HG02642 (cell line): ENCODE measurements at regions not wholly inside any gene's neighbourhood (a gene's known extent, or its start where the extent isn't known, plus 50 kb on each side); places are given as distances from the start of the nearest gene placed in this dataset.
"Not testable (repeated sequence)": the region's sequence is repeated elsewhere in the genome, so short reads cannot be mapped to it uniquely, and the experiment has no call there.

ENCODE experiments used
- ATAC-seq: cut with Tn5 transposase; IDR thresholded peaks from one replicate; pipeline ENCODE4 v1.9.1; 2021; ENCODE audit warnings: mild to moderate bottlenecking; ENCODE audit not compliant: unreplicated experiment, poor library complexity

DNA sequence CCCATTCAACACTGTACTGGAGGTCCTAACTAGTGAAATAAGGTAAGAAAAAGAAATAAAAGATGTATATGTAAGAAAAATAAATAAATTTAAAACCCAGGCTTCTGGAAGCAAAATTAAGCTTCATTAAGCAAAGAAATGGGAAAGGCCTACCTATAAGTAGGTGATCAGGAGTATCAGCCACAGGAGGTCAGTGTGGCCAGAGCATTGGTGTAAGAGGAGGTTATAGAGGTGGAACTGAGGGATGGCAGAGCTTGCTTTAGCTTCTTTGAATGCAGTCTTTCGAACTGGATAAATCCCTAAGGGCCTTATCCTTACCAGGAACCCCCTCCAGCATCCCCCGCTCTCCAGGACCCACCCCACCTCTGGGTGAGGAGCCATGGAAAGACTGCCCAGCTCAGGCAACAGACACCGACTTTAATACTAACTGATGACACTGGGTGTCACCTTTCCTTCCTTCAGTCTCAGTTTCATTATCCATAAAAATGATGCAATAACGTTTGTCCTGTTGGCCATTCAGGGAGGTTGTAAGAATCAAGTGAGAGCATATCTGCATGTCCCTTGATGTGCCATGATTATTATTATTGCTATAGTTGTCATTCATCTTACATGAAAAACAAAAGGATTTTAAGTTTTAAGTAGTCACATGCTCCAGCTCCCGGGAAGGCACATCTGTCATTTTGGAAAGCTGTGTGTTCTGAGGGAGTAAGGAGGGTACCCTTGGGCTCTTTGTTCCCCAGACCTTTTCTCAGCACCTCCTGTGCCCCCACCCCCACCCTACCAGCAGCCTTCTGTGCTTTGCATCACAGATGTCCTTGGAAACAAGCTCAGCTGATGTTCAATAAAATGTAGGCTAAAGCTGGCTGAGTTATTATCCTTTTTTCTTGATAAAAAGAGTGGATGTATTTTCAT is 50.8 kb upstream of the CTNNA1 start:
- no peak for ATAC-seq

DNA sequence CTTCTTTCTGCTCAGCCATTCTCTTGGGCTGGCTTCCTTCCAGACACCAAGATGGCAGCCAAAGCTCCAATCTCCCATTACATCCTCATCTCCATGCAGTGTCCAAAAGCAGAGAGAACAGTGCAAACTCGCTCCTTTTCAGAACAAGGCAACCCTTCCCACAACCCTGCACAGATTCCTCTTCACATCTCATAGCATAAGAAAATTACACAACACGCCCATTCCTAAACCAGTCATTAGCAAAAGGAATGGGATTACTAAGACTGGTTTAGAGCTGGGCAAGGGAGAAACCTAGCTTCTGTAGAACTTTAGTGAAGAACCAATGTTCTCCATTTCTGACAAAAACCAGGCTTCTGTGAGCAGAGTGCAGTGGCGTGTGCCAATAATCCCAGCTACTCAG is 51.5 kb upstream of the CTNNA1 start:
- no peak for ATAC-seq

DNA sequence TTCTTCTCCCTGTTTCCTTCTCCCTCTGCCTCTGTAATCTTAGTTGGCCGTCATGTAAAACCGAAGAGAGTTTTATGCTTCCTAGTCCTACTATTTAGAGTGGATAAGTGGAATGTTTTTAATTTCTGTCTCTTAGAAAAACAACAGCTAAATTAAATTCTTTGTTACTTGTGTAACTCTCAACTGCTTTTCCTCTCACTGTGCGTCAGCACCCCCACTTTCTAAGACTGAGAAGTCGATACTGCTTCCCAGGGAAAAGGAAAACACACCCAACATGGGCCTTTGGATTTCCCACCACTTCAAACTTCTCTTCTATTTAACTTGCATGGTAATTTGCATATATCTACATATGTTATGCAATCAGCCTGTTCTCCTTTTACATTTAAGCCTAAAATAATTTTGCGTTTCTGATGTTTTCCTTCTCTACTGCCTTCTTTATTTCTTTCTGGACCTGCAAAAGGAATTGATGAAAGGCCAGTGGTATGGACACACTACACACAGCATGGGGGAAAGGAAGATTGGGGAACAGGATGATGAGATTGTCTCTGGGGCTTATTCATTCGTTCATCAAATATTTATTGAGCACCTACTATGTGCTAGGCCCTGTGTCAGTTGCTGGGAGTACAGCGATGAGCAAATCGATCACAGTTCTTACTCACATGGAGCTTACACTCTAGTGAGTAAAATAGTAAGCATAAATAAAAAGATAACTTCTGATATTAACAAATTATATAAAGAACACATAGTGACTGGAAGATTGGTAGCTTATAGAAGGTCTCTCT is 52.5 kb upstream of the CTNNA1 start:
- no peak for ATAC-seq

DNA sequence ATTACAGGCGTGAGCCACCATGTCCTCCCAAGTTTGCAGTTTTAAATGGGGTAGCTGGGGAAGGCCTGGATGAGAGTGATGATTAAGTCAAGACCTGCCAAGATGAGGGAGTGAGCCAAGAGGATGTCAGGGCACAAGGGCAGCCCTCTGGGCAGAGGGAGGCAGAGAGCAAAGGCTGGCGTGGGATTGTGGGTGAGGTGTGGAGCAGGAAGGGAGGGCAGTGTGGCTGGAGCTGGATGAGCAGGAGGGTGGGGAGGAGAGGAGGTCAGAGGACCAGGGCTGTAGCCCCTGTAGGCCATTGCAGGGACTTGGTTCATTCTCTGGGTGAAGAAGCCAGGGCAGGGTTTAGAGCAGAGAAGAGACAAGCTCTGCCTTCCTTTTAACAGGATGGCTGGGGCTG is 53.7 kb upstream of the CTNNA1 start:
- no peak for ATAC-seq

DNA sequence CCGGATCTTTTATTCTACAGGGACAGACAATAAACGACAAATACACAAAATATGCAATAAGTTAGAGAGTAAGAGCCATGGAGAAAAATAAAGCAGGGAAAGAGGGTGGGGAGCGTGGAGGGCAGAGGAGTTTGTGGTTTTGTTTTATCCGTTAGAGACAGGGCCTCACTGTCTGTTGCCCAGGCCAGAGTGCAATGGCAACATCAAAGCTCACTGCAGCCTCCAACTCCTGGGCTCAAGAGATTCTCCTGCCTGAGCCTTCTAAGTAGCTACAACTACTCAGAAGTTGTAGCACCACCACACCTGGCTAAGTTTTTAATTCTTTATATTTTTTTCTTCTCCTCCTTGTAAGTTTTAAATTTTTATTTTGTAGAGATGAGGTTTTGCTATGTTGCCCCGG is 54.5 kb upstream of the CTNNA1 start:
- ATAC-seq = no peak

DNA sequence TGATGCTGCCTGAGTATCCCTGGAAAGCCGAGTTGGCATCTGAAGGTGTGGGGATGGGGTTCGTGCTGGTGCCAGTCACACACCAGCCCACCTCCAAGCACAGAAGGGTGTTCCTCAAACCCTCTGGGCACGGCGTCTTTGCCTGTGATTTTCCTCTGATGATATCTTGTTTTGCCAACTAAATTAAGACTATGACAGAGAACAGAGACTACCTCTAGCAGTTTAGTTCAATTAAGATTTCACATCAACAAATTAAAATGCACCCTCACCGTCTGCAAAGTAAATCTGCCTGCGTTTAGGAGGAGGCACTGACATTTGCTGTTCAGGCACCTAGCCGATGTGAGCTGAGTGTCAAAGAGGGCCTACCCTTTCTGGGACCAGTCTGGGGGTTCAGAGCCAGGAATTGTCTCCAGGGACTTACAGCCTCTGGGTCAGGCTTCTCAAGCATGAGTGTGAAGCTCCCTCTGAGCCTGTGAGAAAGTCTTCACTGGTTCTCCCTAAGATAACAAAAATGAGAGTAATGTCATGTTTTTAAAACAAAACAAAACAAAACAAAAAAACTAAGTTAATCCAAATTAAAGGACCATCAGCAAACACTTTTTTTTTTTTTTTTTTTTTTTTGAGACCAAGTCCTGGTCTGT is 55.4 kb upstream of the CTNNA1 start:
- no peak for ATAC-seq

DNA sequence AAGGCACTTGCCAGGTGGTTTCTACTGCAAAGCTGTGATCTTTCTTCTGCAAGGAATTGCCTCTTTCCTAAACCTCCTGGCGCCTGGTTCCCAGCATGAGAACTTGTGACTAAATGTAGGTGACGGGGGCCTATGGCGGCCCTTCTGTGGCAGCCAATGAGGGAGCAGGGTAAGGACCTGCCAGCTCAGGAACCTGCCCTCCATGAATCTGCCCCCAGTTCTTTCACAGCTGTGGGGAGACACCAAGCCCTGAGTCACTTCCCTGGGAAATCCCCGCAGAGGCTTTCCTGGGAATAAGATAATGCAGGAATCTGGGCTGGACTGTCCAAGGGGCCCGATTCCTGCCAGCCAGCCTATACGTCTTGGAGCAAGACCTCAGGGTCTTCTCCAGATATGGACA is 56.7 kb upstream of the CTNNA1 start:
- ATAC-seq = no peak

DNA sequence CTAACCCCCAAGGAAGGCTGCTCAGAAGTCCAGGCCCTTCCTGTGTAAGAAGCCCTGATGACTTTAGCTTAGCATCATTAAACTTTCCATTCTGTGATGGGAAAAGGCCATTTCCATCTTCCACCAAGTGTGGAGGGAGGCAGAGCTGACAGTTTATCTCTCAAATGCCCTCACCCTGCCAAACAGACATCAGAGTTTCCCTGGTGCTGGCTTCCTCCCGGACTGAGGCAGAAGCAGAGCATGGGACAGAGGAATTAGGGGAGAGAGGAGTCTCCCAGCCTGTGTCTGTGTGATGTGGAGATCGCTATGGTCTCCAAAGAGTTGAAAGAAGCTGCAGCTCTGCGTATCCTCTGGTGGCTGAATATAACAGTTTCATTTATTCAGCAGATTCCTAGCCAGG is 57.4 kb upstream of the CTNNA1 start:
- no peak for ATAC-seq

DNA sequence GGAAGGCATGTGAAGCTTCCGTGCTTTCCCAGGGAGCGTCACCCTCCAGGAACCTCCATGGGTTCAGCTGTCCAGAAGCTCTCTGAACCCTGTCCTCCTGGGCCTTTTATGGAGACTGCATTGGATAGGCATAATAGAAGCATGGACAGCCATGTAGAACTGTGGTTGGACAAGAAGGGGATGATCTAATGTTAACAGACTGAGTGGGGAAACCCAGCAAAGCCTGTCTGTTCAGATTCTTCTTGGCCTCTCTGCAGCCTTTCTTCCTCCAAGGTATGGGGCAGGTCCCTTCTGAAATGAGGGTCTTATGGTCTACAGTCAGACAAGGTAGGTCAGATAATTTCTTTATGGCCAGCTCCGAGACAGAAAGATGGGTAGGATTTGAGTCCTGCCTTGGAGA is 59.1 kb upstream of the CTNNA1 start:
- ATAC-seq = no peak

DNA sequence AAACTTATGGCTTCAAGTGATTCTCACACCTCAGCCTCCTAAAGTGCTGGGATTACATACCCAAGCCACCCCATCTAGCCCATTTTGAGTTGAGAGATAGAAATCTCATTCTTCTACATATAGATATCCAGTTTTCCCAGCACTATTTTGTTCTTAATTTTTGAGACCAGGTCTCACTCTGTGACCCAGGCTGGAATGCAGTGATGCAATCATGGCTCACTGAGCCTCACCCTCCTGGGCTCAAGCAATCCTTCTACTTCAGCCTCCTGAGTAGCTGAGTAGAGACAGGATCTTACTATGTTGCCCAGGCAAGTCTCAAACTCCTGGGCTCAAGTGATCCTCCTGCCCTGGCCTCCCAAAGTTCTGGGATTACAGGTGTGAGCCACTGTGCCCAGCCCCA is 60.9 kb upstream of the CTNNA1 start:
- no peak for ATAC-seq

DNA sequence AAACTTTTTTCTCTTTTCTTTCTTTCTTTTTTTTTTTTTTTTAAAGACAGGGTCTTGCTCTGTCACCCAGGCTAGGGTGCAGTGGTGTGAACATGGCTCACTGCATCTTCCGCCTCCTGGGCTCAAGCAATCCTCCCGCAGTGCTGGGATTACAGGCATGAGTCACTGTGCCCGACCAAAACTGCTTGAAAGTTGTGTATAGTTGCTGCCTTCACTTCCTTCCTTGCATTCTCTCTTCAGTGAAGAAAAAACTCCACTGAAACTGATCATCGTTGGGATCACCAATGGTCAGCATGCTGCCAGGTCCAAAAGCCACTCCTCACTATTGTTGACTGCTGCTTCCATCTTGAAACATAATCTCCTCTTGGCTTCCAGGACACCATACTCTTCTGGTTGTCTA is 66.6 kb upstream of the CTNNA1 start:
- no peak for ATAC-seq

DNA sequence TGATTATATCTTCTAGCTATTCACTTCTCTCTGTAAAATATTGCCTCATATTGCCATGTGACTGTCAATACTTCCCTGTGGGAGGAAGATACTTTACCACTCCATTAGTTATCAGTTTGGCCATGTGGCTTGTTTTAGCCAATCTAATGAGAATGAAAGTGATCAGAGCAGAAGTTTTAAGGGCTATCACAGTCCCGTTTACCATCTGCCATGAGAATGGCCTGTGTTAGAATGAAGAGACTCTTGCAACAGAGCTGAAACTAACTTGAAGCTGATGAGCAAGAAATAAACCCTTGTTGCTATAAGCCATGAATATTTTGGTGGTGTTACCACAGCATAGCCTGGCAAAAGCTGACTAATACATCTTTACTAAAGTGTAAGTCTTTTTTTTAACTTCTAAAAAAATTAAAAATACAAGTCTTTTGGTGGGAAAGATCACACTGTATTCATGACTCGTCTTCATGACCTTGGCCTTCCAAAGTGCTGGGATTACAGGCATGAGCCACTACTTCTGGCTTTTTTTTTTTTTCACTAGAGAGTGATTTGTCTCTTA is 68.0 kb upstream of the CTNNA1 start:
- no peak for ATAC-seq

DNA sequence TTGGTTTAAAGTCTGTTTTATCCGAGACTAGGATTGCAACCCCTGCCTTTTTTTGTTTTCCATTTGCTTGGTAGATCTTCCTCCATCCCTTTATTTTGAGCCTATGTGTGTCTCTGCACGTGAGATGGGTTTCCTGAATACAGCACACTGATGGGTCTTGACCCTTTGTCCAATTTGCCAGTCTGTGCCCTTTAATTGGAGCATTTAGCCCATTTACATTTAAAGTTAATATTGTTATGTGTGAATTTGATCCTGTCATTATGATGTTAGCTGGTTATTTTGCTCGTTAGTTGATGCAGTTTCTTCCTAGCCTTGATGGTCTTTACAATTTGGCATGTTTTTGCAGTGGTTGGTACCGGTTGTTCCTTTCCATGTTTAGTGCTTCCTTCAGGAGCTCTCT is 70.8 kb upstream of the CTNNA1 start:
- not testable (repeated sequence) for ATAC-seq

DNA sequence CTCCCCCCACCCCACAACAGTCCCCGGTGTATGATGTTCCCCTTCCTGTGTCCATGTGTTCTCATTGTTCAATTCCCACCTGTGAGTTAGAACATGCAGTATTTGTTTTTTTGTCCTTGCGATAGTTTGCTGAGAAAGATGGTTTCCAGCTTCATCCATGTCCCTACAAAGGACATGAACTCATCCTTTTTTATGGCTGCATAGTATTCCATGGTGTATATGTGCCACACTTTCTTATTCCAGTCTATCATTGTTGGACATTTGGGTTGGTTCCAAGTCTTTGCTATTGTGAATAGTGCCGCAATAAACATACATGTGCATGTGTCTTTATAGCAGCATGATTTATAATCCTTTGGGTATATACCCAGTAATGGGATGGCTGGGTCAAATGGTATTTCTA is 74.4 kb upstream of the CTNNA1 start:
- ATAC-seq = not testable (repeated sequence)

DNA sequence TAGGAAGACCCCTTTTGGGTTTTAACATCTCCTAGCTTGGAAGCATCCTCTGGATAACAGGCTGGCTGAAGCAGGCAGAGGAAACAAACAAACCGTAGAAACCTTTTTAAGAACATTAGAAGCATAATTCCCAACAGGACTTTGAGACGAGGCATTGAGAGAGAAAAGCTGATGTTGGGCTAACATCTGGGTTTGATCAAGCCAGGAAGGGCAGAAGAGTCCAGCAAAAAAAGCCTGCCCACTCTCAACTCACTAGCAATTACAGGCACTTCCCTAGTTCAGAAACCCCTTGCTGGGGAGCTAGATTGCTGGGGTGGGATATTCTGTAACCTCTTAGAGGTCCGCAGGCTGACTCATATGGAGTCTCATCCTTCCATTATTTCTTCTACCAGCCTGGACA is 75.4 kb upstream of the CTNNA1 start:
- no peak for ATAC-seq

DNA sequence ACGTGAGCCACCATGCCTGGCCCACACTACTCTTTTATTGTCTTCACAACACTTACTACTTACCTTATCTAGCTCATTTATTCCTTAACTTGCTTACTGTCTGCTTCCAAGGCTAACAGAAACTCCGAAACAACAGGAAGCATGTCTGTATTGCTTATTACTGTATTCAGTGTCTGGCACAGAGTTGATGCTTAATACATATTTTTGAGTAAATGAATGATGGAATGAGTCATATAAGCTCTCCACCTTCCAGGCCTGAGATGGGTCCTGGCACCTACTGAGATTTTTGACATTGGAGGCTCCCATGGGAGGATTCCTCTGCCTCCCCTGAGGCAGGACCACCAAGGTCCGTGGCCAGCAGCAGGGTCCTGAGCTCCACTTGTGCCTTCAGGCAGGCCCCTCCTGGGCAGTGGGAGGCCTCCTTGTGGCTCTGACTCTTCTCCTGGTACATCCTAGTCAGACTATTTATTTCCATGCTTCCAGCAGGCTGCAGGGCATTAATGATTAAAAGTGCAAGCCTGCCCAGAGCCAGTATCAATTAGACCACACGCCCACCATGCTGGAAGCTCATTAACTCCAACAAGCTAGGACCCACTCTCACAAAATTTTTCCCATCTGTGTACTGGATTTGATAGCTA is 76.5 kb upstream of the CTNNA1 start:
- no peak for ATAC-seq

DNA sequence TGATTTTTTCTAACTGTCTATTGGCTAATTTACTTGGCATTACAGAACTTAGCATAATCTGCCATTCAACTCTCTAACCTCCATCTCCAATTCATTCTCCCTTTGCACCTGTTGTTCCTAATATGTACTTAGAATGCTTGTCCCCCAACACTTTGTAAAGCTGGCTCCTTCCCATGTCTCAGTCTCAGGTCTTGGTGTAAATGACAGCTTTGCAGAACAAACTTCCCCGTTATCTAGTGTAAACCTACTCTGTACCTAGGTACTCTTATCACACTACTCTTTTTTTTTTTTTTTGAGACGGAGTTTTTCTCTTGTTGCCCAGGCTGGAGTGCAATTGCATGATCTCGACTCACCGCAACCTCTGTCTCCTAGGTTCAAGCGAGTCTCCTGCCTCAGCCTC is 77.2 kb upstream of the CTNNA1 start:
- no peak for ATAC-seq

DNA sequence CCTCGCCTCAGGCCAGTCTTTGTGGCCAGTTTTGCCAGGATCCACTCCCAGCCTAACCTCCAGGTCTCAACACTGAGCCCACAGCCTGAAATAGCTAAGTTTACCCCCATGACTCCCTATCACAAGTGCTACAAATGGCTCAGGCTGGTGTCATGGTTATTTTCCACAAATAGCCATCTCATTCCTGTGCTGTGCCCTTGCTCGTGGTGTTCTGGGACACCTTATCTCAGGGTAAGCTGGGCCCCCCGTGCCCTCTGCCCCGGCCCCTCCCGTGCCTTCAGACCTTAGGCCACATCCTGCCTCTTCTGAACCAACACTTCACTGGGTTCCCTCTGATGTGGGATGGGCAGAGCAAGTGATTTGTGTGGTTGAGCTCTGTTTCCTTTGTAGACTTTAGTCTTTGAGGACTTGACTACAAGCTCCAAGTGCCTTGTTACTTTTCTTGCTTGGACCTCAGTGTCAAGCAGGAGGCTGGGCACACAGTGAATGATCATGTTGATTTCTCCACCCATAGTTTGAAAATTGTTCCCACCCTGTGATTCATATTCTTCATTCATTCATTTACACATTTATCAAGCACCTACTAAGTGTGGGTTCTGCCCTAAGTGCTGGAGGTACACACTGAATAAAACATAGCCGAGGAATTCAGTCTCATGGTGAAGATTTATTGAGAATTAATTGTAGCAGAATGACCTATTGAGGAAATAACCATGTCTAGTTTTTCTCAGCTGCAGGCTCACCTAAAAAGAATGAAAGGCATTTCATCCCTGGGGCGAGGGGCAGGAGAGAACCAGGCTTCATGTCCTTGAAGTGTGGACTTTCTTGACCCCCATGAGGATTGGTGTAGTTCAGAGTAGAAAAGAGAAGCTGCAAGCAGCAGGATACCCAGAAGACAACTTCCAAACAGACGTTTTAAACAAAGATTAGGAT is 84.5 kb upstream of the CTNNA1 start:
- ATAC-seq = no peak

DNA sequence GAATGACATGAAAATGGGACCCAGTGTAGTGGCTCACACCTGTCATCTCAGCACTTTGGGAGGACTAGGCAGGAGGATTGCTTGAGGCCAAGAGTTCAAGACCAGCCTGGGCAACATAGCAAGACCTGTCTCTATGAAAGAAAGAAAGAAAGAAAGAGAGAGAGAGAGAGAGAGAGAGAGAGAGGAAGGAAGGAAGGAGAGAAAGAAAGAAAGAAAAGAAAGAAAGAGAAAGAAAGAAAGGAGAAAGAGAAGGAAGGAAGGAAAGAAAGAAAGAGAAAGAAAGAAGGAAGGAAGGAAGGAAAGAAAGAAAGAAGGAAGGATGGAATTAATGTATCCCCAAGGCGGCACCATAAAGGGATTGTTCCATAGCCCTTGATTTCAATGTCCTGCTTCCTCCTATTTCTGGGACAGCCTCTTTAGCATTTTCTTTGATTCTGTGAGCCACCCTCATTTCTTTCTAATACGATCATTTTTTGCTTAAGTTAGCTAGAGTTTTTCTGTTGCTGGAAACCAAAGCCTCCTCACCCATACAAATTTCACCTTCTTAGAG is 85.4 kb upstream of the CTNNA1 start:
- ATAC-seq = not testable (repeated sequence)
